ENCODE measurements at regions not wholly inside any gene's neighbourhood (a gene's known extent, or its start where the extent isn't known, plus 50 kb on each side); places are given as distances from the start of the nearest gene placed in this dataset.

GRCh38 chr1:72936942-72937341, 654.6 kb upstream of the NEGR1 start:
- no peak for DNase-seq (ENCODE audit: low read depth)

- no peak for DNase-seq (ENCODE audit: low read depth)
Measured at GRCh38 chr1:72936151-72936740, 653.9 kb upstream of the NEGR1 start.

GRCh38 chr1:72932025-72932424, 649.7 kb upstream of the NEGR1 start:
- DNase-seq (ENCODE audit: low read depth): no peak

- no peak for DNase-seq (ENCODE audit: low read depth)
Measured at GRCh38 chr1:72930528-72930927, 648.2 kb upstream of the NEGR1 start.

- DNase-seq (ENCODE audit: low read depth): no peak
Measured at GRCh38 chr1:72918940-72919339, 636.6 kb upstream of the NEGR1 start.

- DNase-seq (ENCODE audit: low read depth): no peak
Measured at GRCh38 chr1:72917920-72918319, 635.6 kb upstream of the NEGR1 start.

- no peak for DNase-seq (ENCODE audit: low read depth)
Measured at GRCh38 chr1:72915581-72915980, 633.2 kb upstream of the NEGR1 start.

- DNase-seq (ENCODE audit: low read depth): no peak
Measured at GRCh38 chr1:72911656-72912055, 629.3 kb upstream of the NEGR1 start.

- no peak for DNase-seq (ENCODE audit: low read depth)
Measured at GRCh38 chr1:72896256-72896655, 613.9 kb upstream of the NEGR1 start.

GRCh38 chr1:72892461-72892860, 610.1 kb upstream of the NEGR1 start:
- DNase-seq (ENCODE audit: low read depth): peak; percentile 37

GRCh38 chr1:72891976-72892375, 609.6 kb upstream of the NEGR1 start:
- DNase-seq (ENCODE audit: low read depth): no peak

- no peak for DNase-seq (ENCODE audit: low read depth)
Measured at GRCh38 chr1:72885841-72886240, 603.5 kb upstream of the NEGR1 start.

GRCh38 chr1:72885017-72885416, 602.7 kb upstream of the NEGR1 start:
- no peak for DNase-seq (ENCODE audit: low read depth)

- DNase-seq (ENCODE audit: low read depth): no peak
Measured at GRCh38 chr1:72869873-72870272, 587.5 kb upstream of the NEGR1 start.

GRCh38 chr1:72869441-72869840, 587.1 kb upstream of the NEGR1 start:
- no peak for DNase-seq (ENCODE audit: low read depth)

GRCh38 chr1:72851597-72851996, 569.3 kb upstream of the NEGR1 start:
- no peak for DNase-seq (ENCODE audit: low read depth)

- DNase-seq (ENCODE audit: low read depth): no peak
Measured at GRCh38 chr1:72848997-72849396, 566.7 kb upstream of the NEGR1 start.

- no peak for DNase-seq (ENCODE audit: low read depth)
Measured at GRCh38 chr1:72847651-72848050, 565.3 kb upstream of the NEGR1 start.

- no peak for DNase-seq (ENCODE audit: low read depth)
Measured at GRCh38 chr1:72846476-72847278, 564.3 kb upstream of the NEGR1 start.

GRCh38 chr1:72845981-72846380, 563.6 kb upstream of the NEGR1 start:
- DNase-seq (ENCODE audit: low read depth): no peak

- DNase-seq (ENCODE audit: low read depth): no peak
Measured at GRCh38 chr1:72845381-72845780, 563.0 kb upstream of the NEGR1 start.

- no peak for DNase-seq (ENCODE audit: low read depth)
Measured at GRCh38 chr1:72837781-72838180, 555.4 kb upstream of the NEGR1 start.

- DNase-seq (ENCODE audit: low read depth): no peak
Measured at GRCh38 chr1:72830606-72831390, 548.5 kb upstream of the NEGR1 start.
